NK-92 treated with Interleukin-12 subunit alpha and Interleukin-12 subunit beta, amount 100 ng/mL, for 24 hours (cell line): ENCODE measurements at regions not wholly inside any gene's neighbourhood (a gene's known extent, or its start where the extent isn't known, plus 50 kb on each side); places are given as distances from the start of the nearest gene placed in this dataset.
"Not testable (repeated sequence)": the region's sequence is repeated elsewhere in the genome, so short reads cannot be mapped to it uniquely, and the experiment has no call there.

Experiments
- DNase-seq: peaks from one replicate; lab custom pipeline; 2025; lab: John Stamatoyannopoulos, UW

DNA sequence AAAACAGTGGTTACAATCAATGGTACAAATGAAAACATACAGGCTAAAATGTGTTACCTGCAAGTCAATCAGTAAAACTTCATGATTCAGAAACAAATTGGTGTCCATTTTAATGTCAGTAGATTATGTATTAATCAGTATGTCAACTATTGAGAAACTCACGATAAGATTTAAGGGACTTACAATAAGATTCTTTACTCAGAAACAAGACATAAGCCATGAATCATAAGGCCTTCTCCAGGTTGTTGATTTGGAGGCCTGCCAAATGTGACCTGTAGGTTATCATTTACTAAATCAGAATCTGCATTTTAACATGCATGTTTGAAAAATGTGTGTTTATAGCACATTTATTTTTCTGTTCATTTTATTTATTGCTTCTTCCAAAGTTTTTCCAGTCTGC lies 623.1 kb downstream of the CCDC85A start:
- no peak for DNase-seq

DNA sequence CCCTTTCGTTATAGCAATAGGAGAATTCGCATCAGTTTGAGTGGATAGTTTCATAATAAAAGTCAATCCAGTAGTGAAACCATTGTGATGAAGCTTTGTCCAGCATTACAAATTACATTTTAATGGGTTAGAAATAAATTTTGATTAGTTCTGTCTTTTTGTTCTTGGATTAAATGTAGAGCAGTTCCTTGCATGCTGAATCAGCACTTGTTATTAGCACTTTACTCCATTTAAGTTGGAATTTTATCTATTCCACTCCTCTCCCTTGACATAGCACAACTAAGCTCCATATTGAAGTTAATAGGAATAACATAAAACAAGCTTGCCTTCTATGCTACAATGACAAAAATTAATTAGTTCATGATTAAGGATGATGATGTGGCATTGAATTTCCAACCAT lies 624.1 kb downstream of the CCDC85A start:
- DNase-seq, result no peak

DNA sequence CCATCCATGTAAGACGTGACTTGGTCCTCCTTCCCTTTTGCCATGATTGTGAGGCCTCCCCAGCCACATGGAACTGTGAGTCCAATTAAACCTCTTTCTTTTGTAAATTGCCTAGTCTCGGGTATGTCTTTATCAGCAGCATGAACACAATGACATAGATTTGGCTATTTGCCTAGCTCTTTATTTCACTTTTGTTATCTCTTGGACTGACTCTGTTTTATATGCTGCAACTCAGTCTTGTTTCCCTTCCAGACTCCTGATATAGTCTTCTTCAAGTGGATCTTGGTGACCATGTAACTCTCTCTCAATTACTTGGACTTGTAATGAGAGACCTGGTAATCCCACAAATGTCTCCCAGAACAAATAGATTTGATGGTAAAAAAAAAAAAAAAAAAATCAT lies 627.6 kb downstream of the CCDC85A start:
- DNase-seq, result no peak

GRCh38 chr2:56812432-56812831 lies 628.6 kb downstream of the CCDC85A start:
- DNase-seq, result no peak

- no peak for DNase-seq
These were observed 629.7 kb downstream of the CCDC85A start for GRCh38 chr2:56813490-56813889.

- no peak for DNase-seq
These were observed 632.9 kb downstream of the CCDC85A start for GRCh38 chr2:56816666-56817065.

DNA sequence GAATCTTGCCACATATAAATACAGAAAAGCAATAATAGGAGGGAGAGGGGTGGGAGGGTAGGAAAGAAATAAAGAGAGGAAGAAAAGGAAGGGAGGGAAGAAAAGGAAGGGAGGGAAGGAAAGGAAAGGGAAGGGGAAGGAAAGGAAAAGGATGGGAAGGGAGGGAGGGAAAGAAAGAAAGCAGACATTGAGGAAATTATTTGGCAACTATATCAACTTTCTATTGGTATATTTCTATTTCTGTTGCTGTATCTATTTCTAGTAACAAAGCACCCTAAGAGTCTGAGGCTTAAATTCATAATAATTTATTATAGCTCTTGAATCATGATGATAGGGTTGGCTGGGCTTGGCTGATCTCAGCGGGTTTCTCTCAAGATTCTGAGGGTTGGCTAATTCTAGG lies 648.0 kb downstream of the CCDC85A start:
- no peak for DNase-seq

- DNase-seq, result no peak
These were observed 650.9 kb downstream of the CCDC85A start for GRCh38 chr2:56834686-56835085.

- DNase-seq, result not testable (repeated sequence)
These were observed 656.2 kb downstream of the CCDC85A start for GRCh38 chr2:56840009-56840408.

DNA sequence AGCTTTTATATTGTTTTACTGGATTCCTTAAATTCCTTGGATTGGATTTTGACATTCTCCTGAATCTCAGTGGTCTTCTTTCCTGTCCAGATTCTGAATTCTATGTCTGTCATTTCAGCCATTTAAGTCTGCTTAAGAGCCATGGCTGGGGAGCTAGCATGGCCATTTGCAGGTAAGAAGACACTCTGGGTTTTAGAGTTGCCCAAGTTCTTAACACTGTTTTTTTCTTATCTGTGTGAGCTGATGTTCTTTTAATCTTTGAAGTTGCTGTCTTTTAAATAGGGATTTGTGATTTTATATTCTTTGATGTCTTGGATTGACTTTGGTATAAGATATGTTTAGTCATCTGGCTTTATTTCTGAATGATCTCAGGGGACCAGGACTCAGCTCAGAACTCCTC lies 677.2 kb downstream of the CCDC85A start:
- DNase-seq, result no peak

GRCh38 chr2:56871644-56872043 lies 687.9 kb downstream of the CCDC85A start:
- DNase-seq, result no peak

GRCh38 chr2:56874717-56875116 lies 690.9 kb downstream of the CCDC85A start:
- DNase-seq, result no peak

DNA sequence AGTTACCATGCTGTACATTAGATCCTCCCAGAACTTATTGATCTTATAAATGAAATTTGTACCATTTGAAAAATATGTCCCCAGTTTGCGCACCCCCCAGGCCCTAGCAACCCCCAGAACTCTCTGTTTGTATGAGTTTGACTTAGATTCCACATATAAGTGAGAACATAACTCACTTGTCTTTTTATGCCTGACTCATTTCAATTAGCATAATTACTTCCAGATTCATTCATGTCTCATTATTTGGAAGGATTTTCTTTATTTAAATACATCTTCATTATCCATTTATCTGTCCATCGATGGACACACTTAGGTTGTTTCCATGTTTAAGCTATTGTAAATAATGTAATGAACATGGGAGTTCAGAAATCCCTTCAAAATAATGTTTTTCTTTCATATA lies 705.9 kb downstream of the CCDC85A start:
- no peak for DNase-seq

DNA sequence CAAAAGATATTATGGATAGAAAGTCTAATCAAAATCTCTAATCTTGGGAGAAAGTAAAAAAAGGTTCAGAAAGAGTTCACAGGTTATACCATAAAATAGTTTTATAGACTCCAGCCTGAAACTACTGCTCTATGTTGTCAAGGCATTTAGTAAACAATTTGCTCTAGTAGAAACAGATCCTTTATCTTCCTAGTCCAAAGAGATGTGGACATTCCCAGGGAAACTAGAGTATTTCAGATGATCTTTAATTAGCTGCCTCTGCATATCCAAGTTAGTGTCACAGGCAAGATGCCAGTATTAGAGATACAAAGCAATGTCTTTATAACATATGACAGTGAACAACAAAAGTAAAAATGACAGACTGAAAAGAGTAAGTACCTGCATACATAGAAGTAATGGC lies 708.6 kb downstream of the CCDC85A start:
- no peak for DNase-seq

GRCh38 chr2:56898986-56899385 lies 715.2 kb downstream of the CCDC85A start:
- no peak for DNase-seq

- no peak for DNase-seq
These were observed 728.7 kb downstream of the CCDC85A start for GRCh38 chr2:56912490-56912889.

GRCh38 chr2:56918790-56919189 lies 735.0 kb downstream of the CCDC85A start:
- no peak for DNase-seq

DNA sequence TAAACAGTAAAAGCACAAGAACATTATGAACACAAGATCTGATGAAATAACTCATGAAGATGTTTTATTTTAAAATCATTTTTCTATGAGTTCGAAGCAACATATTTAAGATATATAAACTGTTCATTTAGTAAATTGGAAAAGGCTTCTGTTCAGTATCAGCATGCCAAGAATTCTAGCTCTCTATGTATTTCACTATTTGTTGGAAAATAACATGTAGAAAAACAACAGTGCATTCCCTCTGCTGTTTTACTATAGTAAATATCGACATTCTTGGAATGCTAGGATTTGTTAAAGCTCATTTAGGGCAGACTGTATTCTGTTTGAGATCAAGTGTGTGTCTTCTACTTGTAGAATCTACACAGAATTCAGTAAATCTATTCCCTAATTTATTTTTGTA lies 750.2 kb downstream of the CCDC85A start:
- no peak for DNase-seq

- no peak for DNase-seq
These were observed 751.1 kb downstream of the CCDC85A start for GRCh38 chr2:56934866-56935265.

GRCh38 chr2:56940054-56940453 lies 756.3 kb downstream of the CCDC85A start:
- no peak for DNase-seq

DNA sequence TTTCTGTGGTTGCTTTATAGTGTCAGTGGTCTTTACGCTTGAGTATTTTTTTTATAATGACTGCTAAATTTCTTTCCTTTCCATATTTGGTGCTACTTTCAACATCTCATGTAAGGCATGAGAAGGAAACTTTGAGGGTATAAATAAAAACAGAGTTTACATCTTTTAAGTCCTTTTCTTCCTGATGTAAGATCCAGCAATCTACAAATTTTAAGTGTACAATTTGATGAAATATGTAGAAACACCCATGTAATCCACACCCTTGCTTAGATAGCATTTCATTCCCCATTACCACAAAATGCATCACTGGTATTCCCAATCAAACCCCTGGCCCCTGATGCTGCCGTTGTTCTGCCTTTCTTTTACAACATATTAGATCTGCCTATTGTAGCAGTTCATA lies 769.1 kb downstream of the CCDC85A start:
- DNase-seq, result no peak

GRCh38 chr2:56960581-56960980 lies 776.8 kb downstream of the CCDC85A start:
- no peak for DNase-seq

DNA sequence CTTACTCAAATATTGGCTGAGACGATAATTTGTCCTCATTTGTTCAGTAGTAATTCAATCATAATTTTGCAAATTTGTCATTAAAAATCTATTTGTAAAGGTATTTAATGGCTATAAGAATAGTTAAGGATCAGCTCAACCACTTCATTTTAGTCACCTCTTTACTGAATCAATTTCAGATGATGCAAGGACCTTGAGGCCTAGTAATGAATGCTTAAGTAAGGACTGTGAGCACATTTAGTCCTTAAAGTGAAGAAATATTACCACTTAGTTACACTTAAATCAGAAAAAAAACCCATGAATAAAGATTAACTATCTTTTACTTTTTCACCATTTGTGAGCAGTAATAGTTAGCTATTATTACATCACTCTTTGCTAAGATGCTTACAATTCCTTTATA lies 778.9 kb downstream of the CCDC85A start:
- no peak for DNase-seq

GRCh38 chr2:56969513-56969912 lies 785.7 kb downstream of the CCDC85A start:
- no peak for DNase-seq

- DNase-seq, result no peak
These were observed 787.7 kb downstream of the CCDC85A start for GRCh38 chr2:56971383-56971974.
